CD4-positive, alpha-beta T cell (primary cell): ENCODE measurements at regions not wholly inside any gene's neighbourhood (a gene's known extent, or its start where the extent isn't known, plus 50 kb on each side); places are given as distances from the start of the nearest gene placed in this dataset.

Experiments
- ATAC-seq: fragments of 200-7000 bp; cut with Tn5 transposase; one replicate; pipeline ENCODE4 v1.10.0; 2022; ENCODE audit warnings: mild to moderate bottlenecking; ENCODE audit not compliant: poor library complexity
- CTCF ChIA-PET: fragments of 350-600 bp; sonication (Branson Sonifier 250); formaldehyde crosslinking; loops from one replicate; lab custom pipeline; 2021; ENCODE audit warnings: antibody characterized with exemption, inconsistent platforms; lab: Charles Lee
- POLR2A ChIA-PET: fragments of 350-600 bp; sonication (Branson Sonifier 250); formaldehyde crosslinking; loops from one replicate; lab custom pipeline; 2021; ENCODE audit warnings: antibody characterized with exemption, inconsistent platforms; lab: Charles Lee
- DNase-seq, 14 experiments: peaks; one replicate each; pipeline ENCODE4 v3.0.0-alpha.2; 2013 to 2020; ENCODE audit warnings: mixed read lengths in 2 of 14
- H3K27ac ChIP-seq, 2 donors: one replicate each; pipeline versions ENCODE4 v1.5.1 to v1.7.0; 2013; ENCODE audit warnings: low read length in 2 of 2, low read depth in 1 of 2, mild to moderate bottlenecking in 1 of 2
- H3K27me3 ChIP-seq, 2 experiments: 1 replicate in 1 of 2; 2 replicates in 1 of 2; pipeline versions ENCODE4 v1.6.1 to v1.7.0; 2013; ENCODE audit warnings: low read length in 2 of 2, control low read depth in 1 of 2, mild to moderate bottlenecking in 1 of 2, moderate library complexity in 1 of 2; ENCODE audit not compliant: insufficient read depth in 2 of 2, control insufficient read depth in 1 of 2
- H3K36me3 ChIP-seq: one replicate; pipeline ENCODE4 v1.6.1; 2013; ENCODE audit warnings: low read length, control low read depth; ENCODE audit not compliant: insufficient read depth
- H3K4me1 ChIP-seq: one replicate; pipeline ENCODE4 v1.6.1; 2013; ENCODE audit warnings: low read length, control low read depth; ENCODE audit not compliant: insufficient read depth
- H3K4me3 ChIP-seq: one replicate; pipeline ENCODE4 v1.5.1; 2013; ENCODE audit warnings: mild to moderate bottlenecking, low read length, moderate library complexity
- H3K9me3 ChIP-seq, 2 experiments: 1 replicate in 1 of 2; 2 replicates in 1 of 2; pipeline versions ENCODE4 v1.6.1 to v1.7.0; 2013; ENCODE audit warnings: low read length in 2 of 2, mild to moderate bottlenecking in 2 of 2, control low read depth in 1 of 2, moderate library complexity in 1 of 2; ENCODE audit not compliant: control insufficient read depth in 1 of 2, insufficient read depth in 1 of 2
- H3K27ac Mint-ChIP-seq: one replicate; pipeline ENCODE4 v1.8.0; 2020; ENCODE audit warnings: mixed read lengths
- H3K27me3 Mint-ChIP-seq: one replicate; pipeline ENCODE4 v1.8.0; 2021; ENCODE audit warnings: mixed read lengths
- H3K36me3 Mint-ChIP-seq: one replicate; pipeline ENCODE4 v1.8.0; 2021; ENCODE audit warnings: low read depth, mixed read lengths
- H3K4me1 Mint-ChIP-seq: one replicate; pipeline ENCODE4 v1.8.0; 2021; ENCODE audit warnings: low read depth, mixed read lengths
- H3K4me3 Mint-ChIP-seq: one replicate; pipeline ENCODE4 v1.8.0; 2020; ENCODE audit warnings: mild to moderate bottlenecking, mixed read lengths
- H3K9me3 Mint-ChIP-seq: one replicate; pipeline ENCODE4 v1.8.0; 2020; ENCODE audit warnings: mixed read lengths
- CTCF ChIP-seq: fragments of 200-600 bp; IDR thresholded peaks from one replicate; pipeline ENCODE4 v1.8.0; 2022; ENCODE audit warnings: antibody characterized with exemption, mild to moderate bottlenecking
- intact Hi-C, 2 experiments: fragments of 100-400 bp; cut with DNase I in 1 of 2; cut with micrococcal nuclease in 1 of 2; formaldehyde crosslinking; loops; one replicate each; pipeline versions ENCODE4 v1.15.1 to v1.9.0; 2023 to 2025; cut with DNase I, micrococcal nuclease

GRCh38 chr6:45816674-45817297 lies 198.9 kb downstream of the CLIC5 start:
- no peaks in the 10 kb centered on the region for H3K36me3 ChIP-seq
- intact Hi-C loops = no loop called here
- no peaks in the 10 kb centered on the region for H3K4me1 Mint-ChIP-seq
- no peaks in the 10 kb centered on the region for H3K27me3 ChIP-seq
- ATAC-seq (no peak), DNase-seq (no peak)
- peaks cover 4% of the 10 kb centered on the region for H3K27me3 Mint-ChIP-seq
- no peak overlapping the region for H3K27ac ChIP-seq
- no peak overlapping the region for H3K4me3 Mint-ChIP-seq
- ChIA-PET POLR2A (no interaction called here), CTCF (no interaction called here)
- no peak overlapping the region for H3K27ac Mint-ChIP-seq
- TF ChIP-seq CTCF = no peak
- H3K4me3 ChIP-seq = no peak overlapping the region
- no peaks in the 10 kb centered on the region for H3K36me3 Mint-ChIP-seq
- no peaks in the 10 kb centered on the region for H3K4me1 ChIP-seq
- H3K9me3 Mint-ChIP-seq = no peaks in the 10 kb centered on the region
- no peaks in the 10 kb centered on the region for H3K9me3 ChIP-seq

- ChIA-PET CTCF (no interaction called here), POLR2A (no interaction called here)
- Histone ChIP-seq H3K27ac (no peak overlapping the region), H3K9me3 (no peaks in the 10 kb centered on the region), H3K4me1 (no peaks in the 10 kb centered on the region), H3K36me3 (no peaks in the 10 kb centered on the region), H3K27me3 (no peaks in the 10 kb centered on the region), H3K4me3 (no peak overlapping the region)
- ATAC-seq (no peak), DNase-seq (no peak)
- Mint-ChIP-seq H3K9me3 (no peaks in the 10 kb centered on the region), H3K36me3 (no peaks in the 10 kb centered on the region), H3K4me3 (no peak overlapping the region), H3K27ac (no peak overlapping the region), H3K27me3 (peaks cover 6% of the 10 kb centered on the region), H3K4me1 (no peaks in the 10 kb centered on the region)
- intact Hi-C loops = no loop called here
- no peak for TF ChIP-seq CTCF
Observed at GRCh38 chr6:45815466-45816125, 200.1 kb downstream of the CLIC5 start.

- H3K27me3 Mint-ChIP-seq = peaks cover 6% of the 10 kb centered on the region
- H3K27ac Mint-ChIP-seq = no peak overlapping the region
- no peaks in the 10 kb centered on the region for H3K27me3 ChIP-seq
- no peaks in the 10 kb centered on the region for H3K4me1 Mint-ChIP-seq
- no peaks in the 10 kb centered on the region for H3K36me3 Mint-ChIP-seq
- no peaks in the 10 kb centered on the region for H3K4me1 ChIP-seq
- no peak overlapping the region for H3K4me3 ChIP-seq
- TF ChIP-seq CTCF = no peak
- intact Hi-C loops = no loop called here
- no peak overlapping the region for H3K27ac ChIP-seq
- ATAC-seq = no peak
- H3K36me3 ChIP-seq = no peaks in the 10 kb centered on the region
- H3K4me3 Mint-ChIP-seq = no peak overlapping the region
- no peak for DNase-seq
- ChIA-PET POLR2A (no interaction called here), CTCF (no interaction called here)
- H3K9me3 Mint-ChIP-seq = no peaks in the 10 kb centered on the region
- H3K9me3 ChIP-seq = no peaks in the 10 kb centered on the region
Observed at GRCh38 chr6:45814772-45815171, 200.9 kb downstream of the CLIC5 start.
